HepG2 (cell line): ENCODE measurements at regions not wholly inside any gene's neighbourhood (a gene's known extent, or its start where the extent isn't known, plus 50 kb on each side); places are given as distances from the start of the nearest gene placed in this dataset.

Source experiments
- ATAC-seq: fragments of 200-7000 bp; cut with Tn5 transposase; 3 replicates; pipeline ENCODE4 v1.9.1; 2020; ENCODE audit warnings: mild to moderate bottlenecking, moderate library complexity
- BruUV-seq: library from RNA; stranded (reverse); fragments of 400-500 nt; replicated peaks from 2 replicates; lab custom pipeline; 2021; lab: Mats Ljungman, UMichigan
- CTCF ChIA-PET: fragments of 300-600 bp; formaldehyde crosslinking; extraction: SDS; loops from one replicate; lab custom pipeline; 2021; ENCODE audit warnings: low total read pairs, inconsistent platforms, low intra/inter-chr PET ratio; lab: Yijun Ruan, JAX
- POLR2A ChIA-PET: fragments of 350-600 bp; sonication (Branson Sonifier 250); formaldehyde crosslinking; loops from one replicate; lab custom pipeline; 2020; ENCODE audit warnings: antibody characterized with exemption, inconsistent platforms; lab: Yijun Ruan, JAX
- DNase-seq: peaks from one replicate; pipeline ENCODE4 v3.0.0-alpha.2; 2015; ENCODE audit warnings: low spot score
- FAIRE-seq: peaks from 3 replicates; lab custom pipeline; 2011; peaks lifted over from hg19 to GRCh38; lab: Jason Lieb, UNC
- H2AFZ ChIP-seq: one replicate; pipeline ENCODE4 v1.6.1; 2011; ENCODE audit warnings: low read length, inconsistent platforms
- H3K27ac ChIP-seq: fragments of 300-600 bp; 3 replicates; pipeline ENCODE4 v1.8.0; 2011; ENCODE audit warnings: mixed run types, mild to moderate bottlenecking, mixed read lengths, low read length, inconsistent platforms; ENCODE audit not compliant: insufficient read depth; ENCODE audit errors: extremely low read length
- H3K27me3 ChIP-seq, 2 experiments: fragments of 200-600 bp in 1 of 2; 2 replicates in 1 of 2; 3 replicates in 1 of 2; pipeline versions ENCODE4 v1.6.0 to v1.8.0; 2011; ENCODE audit warnings: low read length in 2 of 2, mild to moderate bottlenecking in 2 of 2, moderate library complexity in 2 of 2, inconsistent platforms in 1 of 2; ENCODE audit not compliant: insufficient read depth in 2 of 2, control insufficient read depth in 1 of 2
- H3K36me3 ChIP-seq, 2 experiments: fragments of 200-600 bp in 1 of 2; replicated peaks in 1 of 2; 2 replicates in 1 of 2; 3 replicates in 1 of 2; pipeline versions ENCODE4 v1.5.1 to v1.8.0; 2011; ENCODE audit warnings: low read length in 2 of 2, inconsistent platforms in 1 of 2; ENCODE audit not compliant: insufficient read depth in 2 of 2, control insufficient read depth in 1 of 2
- H3K4me1 ChIP-seq: 2 replicates; pipeline ENCODE4 v1.5.1; 2012; ENCODE audit warnings: low read length, inconsistent platforms; ENCODE audit not compliant: insufficient read depth
- H3K4me2 ChIP-seq: 2 replicates; pipeline ENCODE4 v1.6.0; 2011; ENCODE audit warnings: low read depth, low read length, inconsistent platforms
- H3K4me3 ChIP-seq, 3 experiments: fragments of 200-600 bp in 1 of 3; sonication (generic), shearing (Covaris generic) in 1 of 3; replicated peaks in 1 of 3; 2 replicates each; pipeline ENCODE4 v1.5.1; 2011 to 2016; ENCODE audit warnings: low read length in 3 of 3, inconsistent platforms in 2 of 3, low read depth in 2 of 3, mild to moderate bottlenecking in 2 of 3, control low read depth in 1 of 3, mixed read lengths in 1 of 3; ENCODE audit not compliant: insufficient read depth in 1 of 3
- H3K79me2 ChIP-seq: one replicate; pipeline ENCODE4 v1.6.1; 2011; ENCODE audit warnings: low read length, inconsistent platforms; ENCODE audit not compliant: insufficient read depth
- H3K9ac ChIP-seq: 2 replicates; pipeline ENCODE4 v1.6.0; 2011; ENCODE audit warnings: mild to moderate bottlenecking, low read depth, low read length, inconsistent platforms; ENCODE audit not compliant: insufficient read depth
- H3K9me3 ChIP-seq: 2 replicates; pipeline ENCODE4 v1.5.1; 2012; ENCODE audit warnings: mild to moderate bottlenecking, low read length
- H4K20me1 ChIP-seq: 2 replicates; pipeline ENCODE4 v1.6.0; 2011; ENCODE audit warnings: inconsistent platforms, mild to moderate bottlenecking, low read length, moderate library complexity; ENCODE audit not compliant: insufficient read depth
- BRCA1 ChIP-seq: sonication (generic); formaldehyde crosslinking; IDR thresholded peaks from 2 replicates; pipeline ENCODE4 v1.4.0; 2020; ENCODE audit warnings: missing genetic modification reagents
- ELF1 ChIP-seq: sonication (generic); formaldehyde crosslinking; IDR thresholded peaks from 2 replicates; pipeline ENCODE4 v1.4.0; 2020; ENCODE audit warnings: missing genetic modification reagents
- HINFP ChIP-seq: sonication (generic); formaldehyde crosslinking; IDR thresholded peaks from 2 replicates; pipeline ENCODE4 v1.4.0; 2020; ENCODE audit warnings: low read depth, mild to moderate bottlenecking, missing genetic modification reagents
- ISX ChIP-seq: sonication (generic); formaldehyde crosslinking; conservative IDR thresholded peaks from 2 replicates; pipeline ENCODE4 v1.5.0; 2020; ENCODE audit warnings: missing genetic modification reagents
- SKI ChIP-seq: fragments of 450-650 bp; IDR thresholded peaks from one replicate; pipeline ENCODE4 v1.6.1; 2018; ENCODE audit warnings: mild to moderate bottlenecking; ENCODE audit not compliant: partially characterized antibody
- TP53 ChIP-seq: sonication (generic); formaldehyde crosslinking; conservative IDR thresholded peaks from 2 replicates; pipeline ENCODE4 v1.4.0; 2020; ENCODE audit warnings: missing genetic modification reagents
- ZNF557 ChIP-seq: sonication (generic); formaldehyde crosslinking; IDR thresholded peaks from 2 replicates; pipeline ENCODE4 v1.4.0; 2020; ENCODE audit warnings: missing genetic modification reagents
- ZNF646 ChIP-seq: sonication (generic); formaldehyde crosslinking; IDR thresholded peaks from 2 replicates; pipeline ENCODE4 v1.9.0; 2021; ENCODE audit warnings: mild to moderate bottlenecking, missing genetic modification reagents
- ZNF891 ChIP-seq: sonication (generic); formaldehyde crosslinking; IDR thresholded peaks from 2 replicates; pipeline ENCODE4 v1.5.0; 2020; ENCODE audit warnings: mild to moderate bottlenecking, missing genetic modification reagents
- ZSCAN25 ChIP-seq: sonication (generic); formaldehyde crosslinking; IDR thresholded peaks from 2 replicates; pipeline ENCODE4 v1.8.0; 2022; ENCODE audit warnings: mild to moderate bottlenecking, missing genetic modification reagents
- WGBS: methylation state at CpG from one replicate; pipeline ENCODE4 v1.1.6; 2017; ENCODE audit warnings: low lambda C conversion rate; 5-methylcytosine and 5-hydroxymethylcytosine counted together
- in situ Hi-C: cut with HindIII; loops from 2 replicates; pipeline ENCODE4 v1.10.0; 2017; ENCODE audit warnings: low pct_unique_long_range_greater_than_20kb; ENCODE audit not compliant: extremely low pct_ligation_motif_present
- intact Hi-C: fragments of 100-400 bp; cut with micrococcal nuclease; formaldehyde crosslinking; loops from one replicate; pipeline ENCODE4 v1.10.0; 2022; ENCODE audit not compliant: unreplicated experiment
- TF ChIP-seq, protein P1 (sequence below): sonication (generic); formaldehyde crosslinking; IDR thresholded peaks from 2 replicates; pipeline ENCODE4 v1.4.0; 2020; ENCODE audit warnings: mild to moderate bottlenecking, missing genetic modification reagents
- TF ChIP-seq, protein P2 (sequence below): sonication (generic); formaldehyde crosslinking; IDR thresholded peaks from 2 replicates; pipeline ENCODE4 v1.8.0; 2022; ENCODE audit warnings: missing genetic modification reagents, mild to moderate bottlenecking, borderline replicate concordance

DNA sequence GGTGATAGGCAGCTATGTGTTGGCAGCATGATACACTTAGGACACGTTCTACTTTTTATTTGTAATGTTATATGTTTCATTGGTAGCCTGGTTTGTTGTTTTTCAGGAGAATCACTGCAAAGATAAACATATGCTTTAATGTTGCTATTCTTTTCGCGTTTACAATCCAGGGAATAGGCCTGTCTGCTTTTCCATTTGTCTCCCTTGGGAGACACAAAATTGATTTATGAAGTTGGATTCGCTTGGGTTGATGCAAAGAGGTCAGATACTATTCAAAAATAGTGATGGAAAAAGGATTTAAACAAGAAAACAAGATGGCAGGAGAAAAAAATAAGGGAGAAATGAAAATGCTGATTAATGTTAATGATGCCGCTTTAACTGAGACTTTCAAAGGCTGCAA lies 179.5 kb upstream of the SOX4 start:
- Histone ChIP-seq H3K27ac (no peak overlapping the region), H4K20me1 (no peaks in the 10 kb centered on the region), H3K4me1 (no peaks in the 10 kb centered on the region), H3K9me3 (no peaks in the 10 kb centered on the region), H3K79me2 (no peaks in the 10 kb centered on the region), H2AFZ (no peak overlapping the region), H3K27me3 (no peaks in the 10 kb centered on the region; a peak in 1 of 5 replicates), H3K9ac (no peak overlapping the region), H3K4me2 (no peak overlapping the region), H3K36me3 (no peaks in the 10 kb centered on the region), H3K4me3 (no peak overlapping the region)
- TF ChIP-seq ZNF646 = no peak
- TF ChIP-seq ISX (CRISPR knock-in tag) = no peak
- TF ChIP-seq ZNF891 (CRISPR knock-in tag) = no peak
- no peak for TF ChIP-seq BRCA1 (CRISPR knock-in tag)
- no peak for TF ChIP-seq ELF1 (CRISPR knock-in tag)
- no peak for TF ChIP-seq ZNF557 (CRISPR knock-in tag)
- TF ChIP-seq, protein P1, sequence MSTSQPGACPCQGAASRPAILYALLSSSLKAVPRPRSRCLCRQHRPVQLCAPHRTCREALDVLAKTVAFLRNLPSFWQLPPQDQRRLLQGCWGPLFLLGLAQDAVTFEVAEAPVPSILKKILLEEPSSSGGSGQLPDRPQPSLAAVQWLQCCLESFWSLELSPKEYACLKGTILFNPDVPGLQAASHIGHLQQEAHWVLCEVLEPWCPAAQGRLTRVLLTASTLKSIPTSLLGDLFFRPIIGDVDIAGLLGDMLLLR (CRISPR knock-in tag) = no peak
- no peak for TF ChIP-seq ZSCAN25 (CRISPR knock-in tag)
- no peak for TF ChIP-seq SKI
- no peak for TF ChIP-seq HINFP (CRISPR knock-in tag)
- TF ChIP-seq TP53 = no peak
- TF ChIP-seq, protein P2, sequence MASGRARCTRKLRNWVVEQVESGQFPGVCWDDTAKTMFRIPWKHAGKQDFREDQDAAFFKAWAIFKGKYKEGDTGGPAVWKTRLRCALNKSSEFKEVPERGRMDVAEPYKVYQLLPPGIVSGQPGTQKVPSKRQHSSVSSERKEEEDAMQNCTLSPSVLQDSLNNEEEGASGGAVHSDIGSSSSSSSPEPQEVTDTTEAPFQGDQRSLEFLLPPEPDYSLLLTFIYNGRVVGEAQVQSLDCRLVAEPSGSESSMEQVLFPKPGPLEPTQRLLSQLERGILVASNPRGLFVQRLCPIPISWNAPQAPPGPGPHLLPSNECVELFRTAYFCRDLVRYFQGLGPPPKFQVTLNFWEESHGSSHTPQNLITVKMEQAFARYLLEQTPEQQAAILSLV (CRISPR knock-in tag) = no peak
- ChIA-PET POLR2A (no interaction called here), CTCF (no interaction called here)
- FAIRE-seq = no peak
- ATAC-seq = no peak
- no peak for DNase-seq
- 35% methylated on average over 5 of the region's 5 CpGs for WGBS
- intact Hi-C loops (no loop called here), in situ Hi-C loops (no loop called here)
- BruUV-seq = no TSS peak
